Neural progenitor cell (in vitro differentiated cells): ENCODE measurements at regions not wholly inside any gene's neighbourhood (a gene's known extent, or its start where the extent isn't known, plus 50 kb on each side); places are given as distances from the start of the nearest gene placed in this dataset.
"Not testable (repeated sequence)": the region's sequence is repeated elsewhere in the genome, so short reads cannot be mapped to it uniquely, and the experiment has no call there.

ENCODE experiments used
- DNase-seq: peaks from one replicate; pipeline ENCODE4 v3.0.0-alpha.2; 2016; ENCODE audit warnings: low spot score
- H2AFZ ChIP-seq: fragments of 200-600 bp; sonication (generic); replicated peaks from 2 replicates; pipeline ENCODE4 v1.6.1; 2016; ENCODE audit warnings: antibody characterized with exemption
- H3F3A ChIP-seq: fragments of 200-600 bp; sonication (generic); 2 replicates; pipeline ENCODE4 v1.6.1; 2016; ENCODE audit warnings: antibody characterized with exemption, low read depth
- H3K27ac ChIP-seq: fragments of 200-600 bp; sonication (generic); 2 replicates; pipeline ENCODE4 v1.5.1; 2016; ENCODE audit warnings: mild to moderate bottlenecking
- H3K27me3 ChIP-seq: fragments of 200-600 bp; sonication (generic); 2 replicates; pipeline ENCODE4 v1.6.1; 2016; ENCODE audit warnings: mild to moderate bottlenecking, moderate library complexity
- H3K36me3 ChIP-seq: fragments of 200-600 bp; sonication (generic); 2 replicates; pipeline ENCODE4 v1.5.1; 2016
- H3K4me1 ChIP-seq: fragments of 200-600 bp; sonication (generic); 2 replicates; pipeline ENCODE4 v1.6.1; 2016; ENCODE audit warnings: mixed run types
- H3K4me2 ChIP-seq: fragments of 200-600 bp; sonication (generic); 2 replicates; pipeline ENCODE4 v1.6.1; 2016
- H3K4me3 ChIP-seq: fragments of 200-600 bp; sonication (generic); 2 replicates; pipeline ENCODE4 v1.5.1; 2016
- H3K79me2 ChIP-seq: fragments of 200-600 bp; sonication (generic); 2 replicates; pipeline ENCODE4 v1.6.1; 2016; ENCODE audit warnings: low read depth
- H3K9ac ChIP-seq: fragments of 200-600 bp; sonication (generic); 2 replicates; pipeline ENCODE4 v1.6.1; 2016
- H3K9me3 ChIP-seq: fragments of 200-600 bp; sonication (generic); 2 replicates; pipeline ENCODE4 v1.5.1; 2016; ENCODE audit warnings: low read depth
- H4K20me1 ChIP-seq: fragments of 200-600 bp; sonication (generic); 2 replicates; pipeline ENCODE4 v1.6.1; 2016; ENCODE audit warnings: low read depth
- H3K27ac Mint-ChIP-seq: 3 replicates; pipeline ENCODE4 v1.8.0; 2021; ENCODE audit warnings: mixed read lengths
- H3K27me3 Mint-ChIP-seq: 2 replicates; pipeline ENCODE4 v1.8.0; 2022; ENCODE audit warnings: low read depth, mild to moderate bottlenecking, inconsistent platforms, moderate library complexity, mixed read lengths; ENCODE audit not compliant: insufficient read depth
- H3K36me3 Mint-ChIP-seq: 3 replicates; pipeline ENCODE4 v1.8.0; 2021; ENCODE audit warnings: mixed read lengths
- H3K4me1 Mint-ChIP-seq: 3 replicates; pipeline ENCODE4 v1.8.0; 2021; ENCODE audit warnings: mixed read lengths
- H3K4me3 Mint-ChIP-seq: 3 replicates; pipeline ENCODE4 v1.8.0; 2021; ENCODE audit warnings: mild to moderate bottlenecking, moderate library complexity, mixed read lengths
- H3K9me3 Mint-ChIP-seq: 3 replicates; pipeline ENCODE4 v1.8.0; 2020; ENCODE audit warnings: mixed read lengths
- EZH2 ChIP-seq: fragments of 200-600 bp; sonication (generic); IDR thresholded peaks from 2 replicates; pipeline ENCODE4 v1.6.1; 2017; ENCODE audit warnings: antibody characterized with exemption, mild to moderate bottlenecking, moderate library complexity
- EZH2phosphoT487 ChIP-seq: fragments of 200-600 bp; sonication (generic); IDR thresholded peaks from 2 replicates; pipeline ENCODE4 v1.6.1; 2017; ENCODE audit warnings: antibody characterized with exemption
- TF ChIP-seq, protein P1 (sequence below): fragments of 200-600 bp; sonication (generic); IDR thresholded peaks from 2 replicates; pipeline ENCODE4 v1.5.1; 2017; ENCODE audit warnings: antibody characterized with exemption, mild to moderate bottlenecking

DNA sequence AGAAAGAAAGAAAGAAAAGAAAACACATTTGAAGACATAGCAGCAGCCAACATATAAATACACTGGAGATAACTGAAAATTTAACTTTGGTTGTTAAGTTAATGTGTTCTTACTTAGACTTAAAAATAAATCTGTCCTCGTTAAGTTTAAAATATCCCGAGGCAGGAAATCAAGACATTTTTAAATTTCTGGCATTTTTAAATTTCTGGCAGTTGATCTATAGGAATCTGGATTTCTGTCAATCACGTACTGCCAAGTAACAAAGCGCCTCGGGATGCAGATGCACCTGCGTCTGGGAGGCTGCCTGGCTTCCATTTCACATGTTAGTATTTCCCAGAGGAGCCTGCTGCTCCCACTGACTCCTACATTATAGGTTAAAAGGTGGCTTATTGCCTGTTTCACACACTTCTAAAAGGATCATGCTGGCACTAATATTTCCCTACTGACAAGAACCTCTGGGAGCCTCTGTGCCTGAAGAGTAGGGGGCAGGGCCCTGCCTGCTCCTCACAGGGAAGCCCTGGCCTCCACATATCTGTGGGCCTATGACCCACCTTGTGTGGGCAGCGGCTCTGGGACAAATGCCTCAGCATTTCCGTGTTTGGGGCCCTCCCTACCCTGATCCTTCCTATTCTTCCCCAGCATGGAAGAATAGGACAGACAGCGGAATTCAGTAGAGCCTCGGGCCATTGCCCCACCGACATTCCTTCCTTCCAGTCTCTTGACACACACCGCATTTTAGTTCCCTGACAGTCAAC, 62.8 kb upstream of the ATP12A start:
- Histone ChIP-seq H3K27ac (no peak overlapping the region), H3K9me3 (no peaks in the 10 kb centered on the region), H3K4me2 (no peak overlapping the region), H2AFZ (no peak overlapping the region), H3K4me1 (no peaks in the 10 kb centered on the region), H4K20me1 (no peaks in the 10 kb centered on the region), H3F3A (no peaks in the 10 kb centered on the region), H3K9ac (no peak overlapping the region), H3K36me3 (no peaks in the 10 kb centered on the region), H3K79me2 (no peaks in the 10 kb centered on the region), H3K4me3 (no peak overlapping the region), H3K27me3 (no peaks in the 10 kb centered on the region)
- DNase-seq, result no peak
- TF ChIP-seq EZH2phosphoT487 (no peak), EZH2 (no peak)
- TF ChIP-seq, protein P1, sequence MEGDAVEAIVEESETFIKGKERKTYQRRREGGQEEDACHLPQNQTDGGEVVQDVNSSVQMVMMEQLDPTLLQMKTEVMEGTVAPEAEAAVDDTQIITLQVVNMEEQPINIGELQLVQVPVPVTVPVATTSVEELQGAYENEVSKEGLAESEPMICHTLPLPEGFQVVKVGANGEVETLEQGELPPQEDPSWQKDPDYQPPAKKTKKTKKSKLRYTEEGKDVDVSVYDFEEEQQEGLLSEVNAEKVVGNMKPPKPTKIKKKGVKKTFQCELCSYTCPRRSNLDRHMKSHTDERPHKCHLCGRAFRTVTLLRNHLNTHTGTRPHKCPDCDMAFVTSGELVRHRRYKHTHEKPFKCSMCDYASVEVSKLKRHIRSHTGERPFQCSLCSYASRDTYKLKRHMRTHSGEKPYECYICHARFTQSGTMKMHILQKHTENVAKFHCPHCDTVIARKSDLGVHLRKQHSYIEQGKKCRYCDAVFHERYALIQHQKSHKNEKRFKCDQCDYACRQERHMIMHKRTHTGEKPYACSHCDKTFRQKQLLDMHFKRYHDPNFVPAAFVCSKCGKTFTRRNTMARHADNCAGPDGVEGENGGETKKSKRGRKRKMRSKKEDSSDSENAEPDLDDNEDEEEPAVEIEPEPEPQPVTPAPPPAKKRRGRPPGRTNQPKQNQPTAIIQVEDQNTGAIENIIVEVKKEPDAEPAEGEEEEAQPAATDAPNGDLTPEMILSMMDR, result no peak
- Mint-ChIP-seq H3K9me3 (no peaks in the 10 kb centered on the region), H3K36me3 (no peaks in the 10 kb centered on the region), H3K4me1 (peaks cover 19% of the 10 kb centered on the region), H3K4me3 (no peak overlapping the region), H3K27ac (no peak overlapping the region), H3K27me3 (peaks cover 8% of the 10 kb centered on the region)

DNA sequence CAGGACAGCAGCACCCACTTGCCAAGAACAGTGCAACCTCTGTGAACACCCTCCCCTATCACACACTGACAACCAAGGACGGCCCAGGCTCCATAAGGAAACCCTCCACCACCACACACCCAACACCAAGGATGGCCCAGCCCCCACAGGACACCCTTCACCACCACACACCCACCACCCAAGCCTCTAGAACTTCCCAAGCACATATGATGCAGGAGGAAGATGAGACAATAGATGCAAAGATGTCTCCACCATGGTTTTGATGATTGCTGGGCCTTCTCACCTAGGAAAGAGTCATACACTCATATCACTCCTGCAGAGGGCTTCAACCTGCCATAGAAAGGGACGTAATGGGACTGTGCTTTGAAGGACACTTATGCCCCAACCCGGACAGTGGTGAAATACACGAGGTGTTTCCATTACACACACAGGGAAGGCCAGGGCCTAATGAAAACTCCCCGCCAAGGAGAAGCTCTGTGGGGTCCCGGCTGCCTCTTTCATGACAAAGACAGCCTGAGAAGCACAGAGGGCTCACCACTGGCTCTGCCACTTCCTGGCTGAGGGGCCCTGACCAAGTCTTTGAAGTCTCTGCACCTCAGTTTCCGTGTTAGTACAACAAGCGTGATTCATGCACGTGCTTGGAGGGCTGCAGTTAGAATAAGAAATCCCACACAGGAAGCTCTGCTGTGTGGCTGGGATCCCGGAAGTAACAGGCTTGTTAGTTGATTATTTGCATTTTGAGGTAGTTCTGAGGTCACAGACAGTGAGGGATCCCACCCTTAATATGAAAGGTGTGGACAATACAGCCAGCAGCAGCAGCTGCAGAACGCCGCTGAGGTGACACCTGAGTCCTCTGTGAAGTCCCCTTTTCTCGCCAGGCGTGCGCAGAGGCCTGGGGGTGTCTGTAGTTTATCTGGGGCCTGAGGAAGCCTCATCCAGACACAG, 61.9 kb upstream of the ATP12A start:
- Histone ChIP-seq H3K9ac (no peak overlapping the region), H3K9me3 (no peaks in the 10 kb centered on the region), H3K4me3 (no peak overlapping the region), H3K36me3 (no peaks in the 10 kb centered on the region), H3F3A (no peaks in the 10 kb centered on the region), H3K27me3 (no peaks in the 10 kb centered on the region), H4K20me1 (no peaks in the 10 kb centered on the region), H3K79me2 (no peaks in the 10 kb centered on the region), H3K4me1 (no peaks in the 10 kb centered on the region), H2AFZ (peak overlapping the region; percentile 34), H3K4me2 (no peak overlapping the region), H3K27ac (no peak overlapping the region)
- TF ChIP-seq, protein P1, result no peak
- TF ChIP-seq EZH2phosphoT487 (no peak), EZH2 (no peak)
- Mint-ChIP-seq H3K4me1 (peaks cover 19% of the 10 kb centered on the region), H3K27me3 (peaks cover 5% of the 10 kb centered on the region), H3K27ac (no peak overlapping the region), H3K9me3 (peaks cover 2% of the 10 kb centered on the region), H3K36me3 (no peaks in the 10 kb centered on the region), H3K4me3 (no peak overlapping the region)
- no peak for DNase-seq

DNA sequence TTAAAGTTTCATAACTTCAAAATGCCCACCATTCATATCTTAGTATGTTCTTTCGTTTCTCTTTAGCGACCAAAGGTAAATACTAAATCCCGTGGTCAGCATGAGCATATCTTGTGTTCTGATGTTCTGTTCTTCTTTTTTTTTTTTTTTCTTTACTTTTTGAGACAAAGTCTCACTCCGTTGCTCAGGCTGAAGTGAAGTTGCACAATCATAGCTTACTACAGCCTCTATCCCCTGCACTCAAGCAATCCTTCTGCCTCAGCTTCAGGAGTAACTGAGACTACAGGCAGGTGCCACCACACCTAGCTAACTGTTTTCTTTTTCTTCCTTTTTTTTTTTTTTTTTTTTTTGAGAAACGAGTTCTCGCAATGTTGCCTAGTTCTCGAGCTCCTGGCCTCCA, 60.9 kb upstream of the ATP12A start:
- Histone ChIP-seq H3K4me3 (no peak overlapping the region), H4K20me1 (no peaks in the 10 kb centered on the region), H3K79me2 (no peaks in the 10 kb centered on the region), H3K9ac (no peak overlapping the region), H3K4me2 (no peak overlapping the region), H3K27ac (no peak overlapping the region), H3K27me3 (no peaks in the 10 kb centered on the region), H3K9me3 (no peaks in the 10 kb centered on the region), H2AFZ (no peak overlapping the region), H3K4me1 (no peaks in the 10 kb centered on the region), H3F3A (no peaks in the 10 kb centered on the region), H3K36me3 (no peaks in the 10 kb centered on the region)
- no peak for DNase-seq
- H3K27me3 Mint-ChIP-seq, result peaks cover 4% of the 10 kb centered on the region
- TF ChIP-seq EZH2, result no peak
- peaks cover 19% of the 10 kb centered on the region for H3K4me1 Mint-ChIP-seq
- no peaks in the 10 kb centered on the region for H3K36me3 Mint-ChIP-seq
- H3K4me3 Mint-ChIP-seq, result no peak overlapping the region
- peaks cover 2% of the 10 kb centered on the region for H3K9me3 Mint-ChIP-seq
- H3K27ac Mint-ChIP-seq, result no peak overlapping the region

DNA sequence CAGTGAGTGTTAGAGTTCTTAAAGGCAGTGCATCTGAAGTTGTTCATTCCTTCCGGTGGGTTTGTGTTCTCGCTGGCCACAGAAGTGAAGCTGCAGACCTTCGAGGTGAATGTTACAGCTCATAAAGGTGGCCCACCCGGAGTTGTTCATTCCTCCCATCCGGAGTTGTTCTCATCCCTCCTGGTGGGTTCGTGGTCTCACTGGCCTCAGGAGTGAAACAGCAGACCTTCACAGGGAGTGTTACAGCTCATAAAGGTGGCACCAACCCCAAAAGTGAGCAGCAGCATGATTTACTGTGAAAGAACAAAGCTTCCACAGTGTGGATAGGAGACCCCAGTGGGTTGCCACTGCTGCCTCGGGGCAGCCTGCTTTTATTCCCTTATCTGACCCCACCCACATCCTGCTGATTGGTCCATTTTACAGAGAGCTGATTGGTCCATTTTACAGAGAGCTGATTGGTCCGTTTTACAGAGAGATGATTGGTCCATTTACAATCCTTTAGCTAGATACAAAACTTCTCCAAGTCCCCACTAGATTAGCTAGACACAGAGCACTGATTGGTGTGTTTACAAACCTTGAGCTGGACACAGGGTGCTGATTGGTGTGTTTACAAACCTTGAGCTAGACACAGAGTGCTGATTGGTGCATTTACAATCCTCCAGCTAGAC, 57.6 kb upstream of the ATP12A start:
- not testable (repeated sequence) for H3K36me3 Mint-ChIP-seq, H3K27ac ChIP-seq, H3K27me3 ChIP-seq, H3K9me3 Mint-ChIP-seq, H3K4me3 Mint-ChIP-seq, H3F3A ChIP-seq, H3K4me1 ChIP-seq, H3K9ac ChIP-seq, H3K36me3 ChIP-seq, H2AFZ ChIP-seq, H3K27ac Mint-ChIP-seq, H3K4me1 Mint-ChIP-seq, H3K9me3 ChIP-seq, DNase-seq, H4K20me1 ChIP-seq, H3K79me2 ChIP-seq, H3K4me2 ChIP-seq, H3K4me3 ChIP-seq, H3K27me3 Mint-ChIP-seq
